ENCODE measurements at regions not wholly inside any gene's neighbourhood (a gene's known extent, or its start where the extent isn't known, plus 50 kb on each side); places are given as distances from the start of the nearest gene placed in this dataset.
A peak's percentile ranks its signal among the peaks of the same experiment; 100 is the strongest.
"Not testable (repeated sequence)": the region's sequence is repeated elsewhere in the genome, so short reads cannot be mapped to it uniquely, and the experiment has no call there.

DNA sequence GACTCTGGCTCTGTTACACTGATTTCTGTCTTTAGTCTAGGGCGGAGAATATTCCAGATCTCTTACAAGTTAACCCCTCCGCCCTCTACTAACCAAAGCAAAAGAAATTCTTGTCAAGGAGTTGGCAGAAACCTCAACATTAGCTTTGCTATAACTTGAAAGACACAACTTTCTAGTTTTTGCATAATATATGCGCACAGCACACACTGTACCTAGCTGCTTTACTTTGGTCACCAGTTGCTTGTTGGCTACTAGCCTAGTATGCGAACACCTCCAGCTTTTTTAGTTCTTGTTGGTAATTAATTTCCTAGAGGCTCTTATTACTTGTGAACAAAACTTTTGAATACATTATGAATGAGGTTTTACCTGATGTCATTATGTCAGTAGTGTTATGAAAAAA lies 348.8 kb upstream of the C2CD4B start:
- DNase-seq: no peak

DNA sequence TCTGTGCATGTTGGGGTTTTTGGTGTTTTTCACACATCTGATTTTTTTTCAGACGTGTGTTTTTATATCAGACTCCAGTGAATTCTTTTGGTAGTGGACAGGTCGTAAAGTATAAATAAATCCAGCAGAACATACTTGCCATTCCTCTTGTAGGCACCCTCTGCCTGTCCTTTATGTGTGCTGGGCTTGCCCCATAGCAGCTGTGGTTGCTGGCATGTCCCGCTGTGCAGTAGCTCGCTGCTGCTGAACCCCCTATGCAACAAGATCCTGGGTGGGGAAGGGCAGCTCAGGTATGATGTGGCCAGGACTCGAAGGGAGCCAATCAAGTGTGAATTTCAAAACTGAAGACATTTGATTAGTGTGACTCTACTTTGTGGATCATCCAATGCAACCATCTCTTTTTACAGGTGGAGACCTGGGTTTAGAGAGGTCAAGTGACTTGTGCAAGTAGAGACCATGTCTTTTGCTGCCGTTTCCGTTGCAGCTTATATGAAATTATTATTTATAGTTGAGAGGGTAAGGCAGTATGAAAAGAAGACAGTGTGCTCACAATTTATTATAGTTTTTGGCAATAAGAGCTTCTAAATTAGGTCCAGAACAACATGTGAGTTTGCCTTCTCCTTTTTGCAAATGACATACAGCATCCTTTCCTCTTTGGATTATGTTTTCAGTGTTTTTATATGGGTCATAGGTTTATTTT lies 350.8 kb upstream of the C2CD4B start:
- no peak for DNase-seq

DNA sequence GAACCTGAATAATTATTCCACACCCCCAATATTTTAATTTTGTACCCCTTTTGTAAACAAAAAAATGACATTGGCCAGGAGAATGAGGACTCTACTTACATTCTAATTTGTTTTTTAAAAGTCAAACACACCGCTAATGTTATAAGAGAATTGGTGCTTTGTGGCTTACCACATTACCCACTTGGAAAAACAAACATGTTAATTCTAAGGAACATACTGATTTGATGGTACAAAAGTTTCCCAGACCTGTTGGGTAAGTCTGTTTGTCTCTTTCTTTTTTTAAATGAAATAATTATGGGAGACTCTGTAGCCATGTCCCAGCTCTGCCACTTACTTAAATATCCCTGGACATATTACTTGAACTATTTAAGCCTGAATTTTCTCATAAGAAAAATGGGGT lies 352.5 kb upstream of the C2CD4B start:
- no peak for DNase-seq

DNA sequence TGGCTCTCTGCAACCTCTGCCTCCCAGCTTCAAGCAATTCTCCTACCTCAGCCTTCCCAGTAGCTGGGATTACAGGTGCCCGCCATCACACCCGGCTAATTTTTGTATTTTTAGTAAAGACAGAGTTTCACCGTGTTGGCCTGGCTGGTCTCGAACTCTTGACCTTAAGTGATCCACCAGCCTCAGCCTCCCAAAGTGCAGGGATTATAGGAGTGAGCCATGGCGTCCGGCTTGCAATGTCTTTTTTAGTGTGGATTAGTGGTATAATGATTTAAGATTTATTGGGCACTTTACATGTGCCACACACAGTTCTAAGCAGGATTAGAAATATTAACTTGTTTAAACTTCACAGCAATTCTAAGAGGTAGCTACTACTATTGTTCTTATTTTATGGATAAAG lies 353.6 kb upstream of the C2CD4B start:
- DNase-seq: not testable (repeated sequence)

DNA sequence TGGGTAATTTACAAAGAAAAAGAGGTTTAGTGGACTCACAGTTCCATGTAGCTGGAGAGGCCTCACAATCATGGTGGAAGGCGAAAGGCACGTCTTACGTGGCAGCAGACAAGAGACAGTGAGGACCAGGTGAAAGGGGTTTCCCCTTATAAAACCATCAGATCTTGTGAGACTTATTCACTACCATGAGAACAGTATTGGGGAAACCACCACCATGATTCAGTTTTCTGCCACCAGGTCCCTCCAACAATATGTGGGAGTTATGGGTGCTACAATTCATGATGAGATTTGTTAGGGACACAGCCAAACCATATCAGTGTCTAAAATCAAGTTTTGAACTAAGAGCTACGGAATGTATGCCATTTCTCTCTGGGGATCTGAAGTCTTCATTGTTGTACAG lies 354.8 kb upstream of the C2CD4B start:
- no peak for DNase-seq

DNA sequence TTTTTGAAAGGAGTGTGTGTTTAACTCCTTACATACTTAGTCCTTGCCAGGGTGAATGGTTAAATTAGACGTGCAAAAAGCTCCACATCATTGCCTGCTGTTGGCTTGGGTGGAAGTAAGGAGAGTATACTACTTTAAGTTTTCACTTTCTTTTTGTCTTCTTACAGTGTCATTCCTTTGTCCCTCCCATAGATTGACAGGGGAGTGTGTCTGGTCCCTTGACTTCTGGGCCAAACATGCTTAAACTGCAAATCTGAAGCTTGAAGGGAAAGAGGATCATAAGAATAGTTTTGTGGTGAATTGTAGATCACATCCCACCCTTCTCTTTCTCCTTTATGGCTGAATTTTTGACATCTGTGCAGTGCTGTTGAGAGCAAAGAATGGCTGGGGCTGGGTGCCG lies 355.8 kb upstream of the C2CD4B start:
- DNase-seq: no peak

DNA sequence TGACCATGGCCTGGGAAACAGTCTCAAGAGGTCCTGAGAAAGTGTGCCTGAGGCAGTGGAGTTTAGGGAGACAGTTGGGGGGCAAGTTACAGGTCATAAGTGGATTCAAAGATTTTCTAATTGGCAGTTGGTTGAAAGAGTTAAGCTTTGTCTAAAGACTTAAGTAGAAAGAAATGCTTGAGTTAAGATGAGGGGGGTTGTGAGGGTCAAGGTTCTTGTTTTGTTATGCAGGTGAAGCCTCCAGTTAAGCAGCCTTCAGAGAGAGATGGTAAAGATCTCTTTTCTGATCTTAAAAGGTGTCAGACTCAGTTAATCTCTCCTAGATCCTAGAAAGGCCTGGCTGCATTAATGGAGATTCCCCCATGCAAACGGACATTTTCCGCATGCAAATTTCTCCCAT lies 356.3 kb upstream of the C2CD4B start:
- DNase-seq: no peak

DNA sequence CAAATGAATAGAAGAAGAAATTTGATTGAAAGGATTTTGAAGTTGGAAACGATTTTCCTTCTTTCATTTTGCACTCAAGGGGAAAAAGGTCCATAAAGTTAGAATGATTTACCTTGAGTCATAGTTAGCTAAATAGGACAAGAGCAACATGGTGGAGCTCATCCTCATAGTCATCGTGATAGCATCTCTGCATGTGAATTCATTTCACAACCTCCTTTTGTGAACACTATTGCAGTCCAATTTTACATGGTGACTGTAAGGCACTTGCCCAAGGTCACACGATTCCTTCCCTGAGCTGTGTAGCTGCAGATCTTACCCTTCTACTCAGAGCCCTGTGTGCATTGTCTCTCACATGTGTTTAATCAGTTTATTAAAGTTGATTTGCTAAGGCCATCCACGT lies 359.8 kb upstream of the C2CD4B start:
- DNase-seq: no peak

DNA sequence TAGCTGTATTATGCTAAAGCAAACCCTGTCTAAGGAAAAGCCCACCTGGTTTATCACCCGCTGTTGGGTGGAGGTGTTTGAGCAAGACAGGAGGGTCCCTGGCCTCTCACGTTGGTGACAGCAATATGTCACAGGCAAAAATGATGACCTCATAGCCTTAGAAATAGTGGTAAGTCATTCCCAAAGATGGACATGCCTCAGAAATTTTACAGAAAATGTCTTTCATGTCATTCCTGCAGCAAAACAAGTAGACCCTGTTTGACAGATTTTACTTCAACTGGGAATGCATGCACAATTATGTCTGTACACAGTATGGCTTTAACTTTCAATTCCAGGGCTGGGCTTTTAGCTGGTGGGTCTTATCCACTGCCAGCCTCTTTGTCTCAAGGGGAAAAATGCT lies 362.3 kb upstream of the C2CD4B start:
- DNase-seq: no peak

DNA sequence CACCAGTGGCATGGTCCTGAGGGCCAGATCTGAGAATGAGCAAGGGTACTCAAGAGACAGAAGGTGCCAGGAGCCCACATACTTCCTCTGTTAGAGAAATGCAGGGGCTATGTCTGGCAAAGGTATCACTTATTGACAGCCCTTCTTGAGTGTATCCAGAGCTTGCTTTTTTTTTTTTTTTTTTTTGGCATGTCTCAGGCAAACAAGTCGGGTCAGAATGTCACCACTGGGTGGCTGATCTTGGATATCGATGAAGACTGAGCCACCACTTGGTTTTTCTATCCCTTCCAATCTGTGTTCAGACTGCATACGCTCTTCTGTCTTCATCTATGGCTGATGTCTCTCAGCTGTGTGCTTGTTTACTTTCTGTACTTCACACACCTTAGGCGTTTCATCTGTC lies 363.4 kb upstream of the C2CD4B start:
- no peak for DNase-seq

DNA sequence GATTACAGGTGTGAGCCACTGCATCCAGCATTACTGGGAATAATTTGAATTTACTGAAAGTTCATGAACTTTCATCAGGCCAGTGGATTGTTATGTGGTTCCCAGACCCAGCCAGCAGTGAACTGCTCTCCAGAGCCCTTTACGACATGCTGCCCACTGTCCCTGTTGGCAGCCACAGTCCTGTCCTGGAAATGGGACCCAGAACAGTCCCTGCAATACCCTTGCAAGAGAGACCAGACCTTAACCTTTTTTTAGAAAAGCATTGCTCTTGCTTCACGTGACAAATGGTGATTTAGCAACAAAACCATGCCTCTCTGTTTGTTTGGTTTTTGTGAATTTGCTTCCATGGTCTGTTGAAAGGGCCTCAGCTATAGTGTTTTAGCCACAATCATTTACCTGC lies 367.3 kb upstream of the C2CD4B start:
- DNase-seq: no peak

DNA sequence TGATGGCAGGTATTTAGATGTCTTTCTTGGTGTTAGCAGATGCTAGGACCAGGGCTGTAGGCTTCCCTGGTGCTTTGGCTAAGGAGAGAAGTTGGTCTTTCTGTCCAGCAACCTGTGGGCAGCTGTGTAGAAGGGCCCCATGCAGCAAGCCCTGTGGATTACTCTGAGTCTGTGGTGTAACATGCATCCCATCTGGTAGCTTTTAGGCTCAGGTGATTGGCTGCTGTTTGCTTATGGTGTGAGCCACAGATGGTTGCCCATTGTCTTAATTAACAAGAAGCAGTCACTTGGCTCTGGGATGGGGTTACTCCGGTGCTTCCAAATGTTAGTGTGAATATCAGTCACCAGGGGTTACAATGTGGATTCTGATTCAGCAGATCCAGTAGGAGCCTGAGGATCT lies 368.6 kb upstream of the C2CD4B start:
- DNase-seq: no peak

DNA sequence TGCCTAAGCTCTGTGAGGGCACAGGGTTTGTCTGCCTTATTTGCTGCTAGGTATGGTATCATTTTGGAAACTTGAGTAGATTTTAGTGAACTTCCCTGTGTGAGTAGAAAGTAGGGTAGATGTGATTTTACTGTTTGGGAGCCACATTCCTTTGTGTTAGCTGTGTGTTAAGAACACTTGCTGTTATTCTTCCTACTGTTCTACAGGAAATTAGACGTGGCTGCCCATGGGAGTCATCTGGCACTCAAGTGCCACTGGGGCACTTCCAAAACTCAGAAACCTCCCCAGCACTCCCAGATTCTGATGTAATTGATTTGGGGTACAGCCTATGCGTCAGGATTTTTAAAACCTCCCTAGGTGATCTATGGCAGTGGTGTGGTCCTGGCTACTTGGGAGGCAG lies 369.9 kb upstream of the C2CD4B start:
- no peak for DNase-seq

DNA sequence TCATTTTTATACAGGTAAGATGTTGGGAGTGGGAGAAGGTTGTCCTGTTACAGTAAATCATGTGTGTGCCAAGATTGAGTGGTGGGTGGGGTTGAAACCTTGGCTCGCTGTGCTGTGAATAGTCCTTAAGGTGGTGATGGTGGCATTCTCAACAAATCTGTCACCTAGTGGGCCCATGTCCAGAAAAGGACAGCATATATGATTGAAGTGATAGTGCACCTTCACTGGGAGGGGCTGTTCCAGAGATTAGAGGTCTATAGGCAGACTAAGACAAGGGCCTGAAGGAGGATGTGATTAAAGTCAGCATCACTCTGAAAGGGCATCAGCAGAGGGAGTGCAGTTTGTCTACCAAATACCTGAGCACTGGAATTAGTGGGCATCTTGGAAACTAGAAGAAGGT lies 374.2 kb upstream of the C2CD4B start:
- no peak for DNase-seq

DNA sequence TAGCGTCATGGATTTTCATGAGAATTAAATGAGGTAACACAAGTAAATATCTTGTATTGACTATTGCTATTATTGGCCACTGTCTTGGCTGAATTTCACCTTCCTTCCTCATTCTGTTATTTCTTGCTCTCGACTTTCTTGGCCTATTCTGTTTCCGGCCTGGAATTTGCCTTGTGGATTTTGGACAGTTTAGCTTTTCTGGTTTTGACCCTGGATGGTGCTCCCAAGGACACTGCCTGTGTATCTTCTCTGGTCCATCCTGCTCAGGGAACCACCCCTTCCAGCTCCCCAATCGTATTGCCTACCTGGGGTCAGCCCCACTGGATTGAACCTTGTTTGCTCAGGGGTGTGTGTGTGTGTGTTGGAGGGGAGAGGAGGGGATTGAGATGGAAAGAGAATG lies 376.2 kb upstream of the C2CD4B start:
- DNase-seq: no peak

DNA sequence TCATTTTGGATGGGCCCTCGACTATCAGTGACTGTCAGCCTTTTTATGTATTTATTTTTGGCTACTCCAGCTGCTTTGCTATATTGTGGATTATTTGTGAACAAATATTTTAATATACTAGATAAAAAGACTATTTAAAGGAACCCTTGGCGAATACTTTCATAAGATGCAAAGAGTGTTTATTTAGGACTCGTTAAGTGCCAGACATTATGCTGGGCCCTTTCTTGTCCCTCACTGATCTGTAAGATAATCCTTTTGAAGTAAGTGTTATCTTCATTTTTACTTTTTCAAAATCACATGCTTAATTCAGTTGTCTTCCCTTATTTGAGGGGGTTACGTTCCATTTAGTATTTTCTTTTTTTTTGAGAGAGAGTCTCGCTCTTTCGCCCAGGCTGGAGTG lies 376.8 kb upstream of the C2CD4B start:
- DNase-seq: no peak

DNA sequence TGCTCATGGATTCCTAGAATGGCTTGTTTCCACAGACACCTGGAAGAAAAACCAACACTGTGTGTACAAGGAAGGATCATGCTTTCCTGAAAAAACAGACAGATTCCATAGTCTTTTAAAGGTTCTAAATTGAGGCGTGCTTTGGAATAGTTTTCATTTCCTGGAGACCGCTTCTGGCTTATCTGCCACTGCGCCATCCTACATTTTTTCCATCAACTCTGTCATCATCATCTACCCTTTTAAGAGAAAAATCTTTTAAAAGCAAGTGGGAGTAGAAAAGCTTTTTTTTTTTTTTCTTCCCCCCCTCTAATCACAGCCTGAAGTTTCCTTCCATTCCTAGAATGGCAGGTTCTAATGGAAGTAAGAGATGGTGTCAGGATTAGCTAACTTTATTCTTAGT lies 379.4 kb upstream of the C2CD4B start:
- DNase-seq: no peak

DNA sequence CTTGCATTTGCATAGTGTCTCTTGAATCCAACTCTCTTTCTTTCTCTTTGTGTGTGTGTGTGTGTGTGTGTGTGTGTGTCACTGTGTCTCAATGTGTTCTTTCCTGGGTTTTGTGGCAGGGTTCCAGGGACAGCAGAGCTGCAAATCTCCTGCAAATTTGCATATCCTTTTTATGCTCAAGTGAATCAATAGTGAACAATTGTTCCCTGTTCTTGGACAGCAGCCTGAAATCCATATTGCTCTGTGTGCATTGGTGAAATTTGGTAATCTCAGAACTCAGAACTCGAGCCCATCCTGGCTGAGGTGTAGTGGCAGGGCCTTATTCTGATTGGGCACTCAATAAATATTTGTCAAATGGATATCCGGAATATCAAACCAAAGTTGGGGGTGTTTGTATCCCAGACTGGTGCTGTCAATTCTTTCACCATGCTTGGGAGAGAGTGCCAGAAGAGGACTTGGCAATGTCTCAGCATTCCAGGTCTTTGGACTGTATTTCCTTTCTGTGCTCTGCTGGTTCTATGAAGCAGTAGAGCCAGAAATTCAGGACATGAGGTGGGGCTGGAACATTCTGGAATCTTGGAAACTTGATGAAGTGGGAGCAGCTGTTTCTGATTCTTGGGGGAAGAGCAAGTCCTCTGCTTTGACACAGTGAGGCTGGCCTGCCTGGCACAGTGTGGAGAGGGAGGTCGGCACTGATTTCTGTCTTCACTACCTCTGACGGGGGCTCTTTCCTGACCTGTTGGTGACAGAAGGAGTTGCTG lies 380.6 kb upstream of the C2CD4B start:
- DNase-seq: no peak

DNA sequence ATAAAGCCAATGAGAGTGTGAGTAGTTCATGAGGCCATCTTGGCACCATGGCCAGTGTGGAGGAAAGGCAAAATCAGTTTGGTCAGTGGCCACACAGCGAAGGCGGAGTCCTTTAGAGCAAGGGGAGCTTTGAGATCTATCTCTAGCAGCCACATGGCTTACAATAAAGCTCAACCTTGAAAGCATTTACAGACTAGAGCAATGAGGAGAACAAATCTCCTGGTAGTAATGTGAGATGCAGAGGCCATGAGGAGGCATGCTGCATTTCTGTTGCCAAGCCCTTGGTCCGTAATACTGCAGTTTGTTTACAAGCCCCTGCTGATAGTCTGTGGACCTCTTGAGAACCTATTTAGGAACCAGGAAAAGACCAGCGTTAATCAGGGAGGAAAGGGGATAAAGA lies 381.5 kb upstream of the C2CD4B start:
- DNase-seq: no peak

DNA sequence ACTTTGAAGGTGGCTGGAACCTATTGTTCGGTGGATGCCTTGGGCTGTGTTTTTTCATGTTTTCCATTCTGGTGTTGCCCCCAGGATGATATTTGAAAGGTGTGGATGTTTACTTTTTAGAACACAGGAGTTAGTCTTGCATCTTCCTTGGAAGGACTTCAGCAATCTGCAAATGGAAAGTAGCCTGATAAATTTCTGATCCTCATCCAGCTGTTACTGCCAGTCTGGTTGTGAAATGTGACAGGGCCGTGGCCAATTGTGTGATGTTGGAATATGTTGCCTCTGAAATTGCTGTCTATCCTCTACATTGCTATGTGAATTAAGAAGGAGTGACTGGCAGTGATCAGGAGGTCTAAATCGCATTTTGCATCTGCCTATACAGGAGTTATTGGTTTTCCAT lies 382.5 kb upstream of the C2CD4B start:
- DNase-seq: no peak

DNA sequence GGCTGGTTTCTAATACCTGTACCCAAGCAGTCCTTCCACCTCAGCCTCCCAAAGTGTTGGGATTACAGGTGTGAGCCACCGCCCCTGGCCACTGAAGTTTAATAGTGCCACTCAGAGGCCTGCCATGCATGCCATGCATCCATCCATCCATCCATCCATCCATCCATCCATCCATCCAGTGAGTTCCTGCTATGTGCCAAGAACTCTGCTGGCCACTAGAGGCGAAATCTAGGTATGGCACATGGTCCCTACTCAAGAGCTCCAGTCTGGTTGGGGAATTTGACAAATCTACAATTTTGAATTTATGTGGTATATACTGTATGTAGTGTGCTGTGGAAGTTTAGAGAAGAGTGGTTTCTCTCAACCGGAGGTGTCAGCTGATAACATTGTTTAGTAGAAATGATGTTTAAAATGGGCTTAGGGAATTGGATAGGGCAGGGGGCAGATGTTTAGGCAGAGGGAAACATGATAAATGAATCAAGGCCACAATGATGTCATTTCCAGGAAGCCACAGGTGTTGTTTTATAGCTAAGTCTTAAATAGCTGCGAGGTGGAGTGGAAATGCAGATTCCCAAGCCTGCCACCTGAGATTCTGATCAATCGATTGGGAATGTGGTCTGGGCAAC lies 384.4 kb upstream of the C2CD4B start:
- DNase-seq: peak; percentile 13

DNA sequence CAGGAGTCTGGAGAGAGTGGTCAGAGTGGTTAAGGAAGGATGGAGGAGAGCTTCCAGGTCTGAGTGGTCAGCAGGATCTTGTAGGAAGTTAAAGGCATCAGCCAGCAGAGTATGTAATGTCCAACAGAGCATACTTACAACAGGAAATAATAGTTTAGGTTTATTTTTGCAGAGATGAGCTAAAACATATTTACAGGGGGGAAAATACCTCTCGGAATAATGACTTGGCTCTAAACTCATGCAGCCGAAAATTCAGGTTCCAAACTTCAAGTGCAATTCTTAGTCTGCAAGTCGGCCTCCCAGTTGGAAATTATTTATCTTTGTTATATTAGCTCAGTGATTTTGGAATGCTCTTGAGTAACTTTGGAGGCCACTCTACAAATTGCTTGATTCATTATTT lies 385.0 kb upstream of the C2CD4B start:
- DNase-seq: no peak

DNA sequence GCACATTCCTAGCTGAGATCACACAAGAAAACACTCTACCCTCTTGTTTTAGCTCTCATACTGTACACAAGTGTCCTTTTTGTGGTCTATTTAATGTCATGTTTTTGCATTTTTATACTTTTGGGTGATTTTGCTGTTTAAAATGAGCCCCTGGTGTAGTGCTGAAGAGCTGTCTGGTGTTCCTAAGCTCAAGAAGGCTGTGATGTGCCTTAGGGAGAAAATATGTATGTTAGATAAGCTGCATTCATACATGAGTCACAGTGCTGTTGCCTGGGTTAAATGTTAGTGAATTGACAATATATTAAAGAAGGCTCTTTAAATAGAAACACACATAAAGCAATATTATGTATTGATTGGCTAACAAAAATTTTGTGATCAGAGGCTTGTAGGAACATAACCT lies 387.4 kb upstream of the C2CD4B start:
- DNase-seq: no peak

DNA sequence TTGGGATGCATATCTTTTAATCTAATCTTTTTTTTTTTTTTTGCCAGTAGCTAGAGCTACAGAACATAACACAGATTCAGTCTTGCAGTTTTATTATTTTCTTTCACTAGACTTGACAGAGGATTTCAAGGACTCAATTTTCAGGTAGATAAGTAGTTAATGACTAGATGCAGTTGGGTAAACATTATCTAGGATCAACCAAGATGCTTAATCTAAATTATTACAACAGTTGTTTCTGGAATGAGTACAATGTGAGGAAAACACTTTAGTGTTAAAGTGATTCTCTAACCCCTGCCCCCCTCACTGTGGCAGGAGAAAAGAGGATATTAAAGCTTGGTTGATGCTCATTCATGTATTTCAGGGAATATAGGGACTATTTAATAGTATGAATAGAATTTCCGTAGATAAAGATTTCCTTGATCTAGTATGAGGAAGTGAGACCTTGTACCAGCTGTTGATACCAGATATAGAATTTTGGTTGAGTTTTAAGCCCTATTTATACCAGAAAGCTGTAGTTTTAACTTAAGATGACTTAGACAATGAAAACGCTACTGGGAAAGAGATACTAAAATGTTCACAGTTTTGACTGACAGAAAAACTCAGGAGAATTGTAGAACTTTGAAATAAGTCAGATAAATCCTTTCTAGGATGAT lies 389.0 kb upstream of the C2CD4B start:
- DNase-seq: no peak
